H54 (cell line): ENCODE measurements at regions not wholly inside any gene's neighbourhood (a gene's known extent, or its start where the extent isn't known, plus 50 kb on each side); places are given as distances from the start of the nearest gene placed in this dataset.
A peak's percentile ranks its signal among the peaks of the same experiment; 100 is the strongest.
"Not testable (repeated sequence)": the region's sequence is repeated elsewhere in the genome, so short reads cannot be mapped to it uniquely, and the experiment has no call there.

Source experiments
- DNase-seq: peaks from one replicate; pipeline ENCODE4 v3.0.0; 2011; ENCODE audit warnings: low spot score, mixed read lengths; ENCODE audit not compliant: insufficient read length
- FAIRE-seq: peaks from 3 replicates; lab custom pipeline; 2011; peaks lifted over from hg19 to GRCh38; lab: Jason Lieb, UNC
- POLR2A ChIP-seq: IDR thresholded peaks from 2 replicates; pipeline ENCODE4 v1.6.1; 2011; ENCODE audit warnings: low read depth, mild to moderate bottlenecking, low read length

DNA sequence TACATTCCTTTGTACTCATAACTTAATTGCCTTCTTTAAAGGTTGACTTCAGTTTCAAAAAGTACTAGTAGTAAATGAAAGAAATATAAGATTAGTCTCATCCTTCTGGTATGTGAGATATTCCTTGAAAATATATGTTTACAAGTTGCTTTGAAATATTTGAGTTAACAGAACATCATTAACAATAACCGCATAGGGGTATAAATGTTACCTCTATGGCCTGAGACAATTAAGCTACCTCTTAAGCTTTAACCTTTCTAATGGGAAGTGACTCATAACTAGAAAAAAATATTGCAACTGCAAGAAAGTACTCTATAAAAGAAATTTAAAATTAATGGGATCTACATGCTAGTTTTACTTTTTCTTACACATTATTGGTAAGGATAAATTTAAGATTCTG, 399.0 kb downstream of the CDH10 start:
- FAIRE-seq (no peak), DNase-seq (no peak)
- TF ChIP-seq POLR2A, result no peak

DNA sequence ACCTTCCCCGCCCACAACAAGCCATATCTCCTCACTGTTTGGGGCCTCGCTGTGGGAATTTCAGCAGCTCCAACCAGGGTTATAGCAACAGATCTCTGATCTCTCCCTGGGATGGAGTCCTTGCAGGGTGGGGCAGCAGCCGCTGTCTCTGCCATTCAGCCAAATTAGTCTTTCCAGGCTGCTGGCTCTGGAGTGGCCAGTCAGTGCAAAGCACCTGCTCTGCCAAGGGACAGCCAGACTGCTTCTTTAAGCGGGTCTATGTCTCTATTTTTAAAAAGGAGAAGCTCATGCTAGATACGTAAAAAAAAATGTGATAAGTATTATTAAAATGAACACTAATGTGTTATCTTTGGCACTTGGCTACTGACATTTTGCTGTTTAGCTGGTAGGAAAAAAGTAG, 380.2 kb downstream of the CDH10 start:
- no peak for DNase-seq
- TF ChIP-seq POLR2A, result no peak
- no peak for FAIRE-seq

DNA sequence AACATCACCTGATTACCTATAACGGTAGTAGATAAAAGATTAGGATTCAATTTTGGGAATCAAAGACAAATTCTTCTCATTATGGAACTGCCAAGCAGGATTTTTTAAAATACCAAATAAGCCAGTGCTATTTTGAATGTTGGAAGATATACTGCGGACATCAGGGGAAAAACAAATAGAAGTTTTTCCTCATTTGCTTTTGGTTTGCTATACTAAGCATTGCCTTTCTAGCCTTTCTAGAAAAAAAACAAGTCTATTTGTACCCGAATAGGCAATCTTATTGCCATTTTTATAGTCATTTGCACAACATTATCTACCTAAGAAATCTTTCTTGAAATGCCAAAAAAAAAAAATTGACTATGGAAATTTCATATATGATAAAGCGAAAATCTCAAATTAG, 379.5 kb downstream of the CDH10 start:
- FAIRE-seq (no peak), DNase-seq (no peak)
- no peak for TF ChIP-seq POLR2A

- FAIRE-seq, result peak; percentile 30
- DNase-seq, result no peak
- no peak for TF ChIP-seq POLR2A
Measured at GRCh38 chr5:24268482-24269056, 376.2 kb downstream of the CDH10 start.

GRCh38 chr5:24271702-24272118, 373.1 kb downstream of the CDH10 start:
- FAIRE-seq, result peak; percentile 38
- DNase-seq, result not testable (repeated sequence)

GRCh38 chr5:24272741-24273140, 372.0 kb downstream of the CDH10 start:
- no peak for TF ChIP-seq POLR2A
- no peak for DNase-seq
- no peak for FAIRE-seq

GRCh38 chr5:24280215-24280614, 364.6 kb downstream of the CDH10 start:
- FAIRE-seq, result peak; percentile 52
- TF ChIP-seq POLR2A, result no peak
- no peak for DNase-seq

- TF ChIP-seq POLR2A, result no peak
- no peak for DNase-seq
- no peak for FAIRE-seq
Measured at GRCh38 chr5:24281818-24282217, 363.0 kb downstream of the CDH10 start.

DNA sequence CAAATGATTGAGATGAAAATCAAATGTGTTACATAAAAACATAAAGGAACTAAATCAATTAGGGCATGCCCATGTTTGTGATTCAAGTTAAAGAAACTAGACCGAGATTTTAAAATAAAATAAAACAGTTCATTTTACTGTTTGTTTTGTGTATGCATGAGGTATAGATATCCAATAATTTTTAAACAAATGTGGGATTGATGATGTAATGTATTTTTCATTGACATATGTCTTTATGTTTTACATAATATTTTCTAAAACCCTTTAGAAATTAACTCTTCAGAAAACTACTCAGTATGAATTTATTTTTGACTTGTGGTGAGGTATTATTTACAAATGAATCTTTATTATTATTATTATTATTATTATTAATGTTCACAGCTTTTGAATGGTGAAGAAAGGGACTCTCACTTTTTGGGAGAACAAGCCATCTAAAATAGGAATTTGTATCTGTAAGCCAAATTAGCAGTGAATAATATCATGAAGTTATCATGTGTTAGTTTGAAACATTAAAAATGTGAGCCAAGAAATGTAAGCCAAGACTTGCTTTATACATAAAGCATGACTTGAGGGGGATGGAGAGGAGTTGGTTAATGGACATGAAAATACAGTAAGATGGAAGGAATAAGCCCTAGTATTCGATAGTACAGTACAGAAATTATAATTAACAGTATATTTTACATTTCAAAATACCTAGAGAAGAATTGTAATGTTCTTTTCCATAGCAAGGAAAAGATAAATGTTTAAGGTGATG, 355.0 kb downstream of the CDH10 start:
- DNase-seq, result no peak
- no peak for FAIRE-seq
- TF ChIP-seq POLR2A, result no peak

DNA sequence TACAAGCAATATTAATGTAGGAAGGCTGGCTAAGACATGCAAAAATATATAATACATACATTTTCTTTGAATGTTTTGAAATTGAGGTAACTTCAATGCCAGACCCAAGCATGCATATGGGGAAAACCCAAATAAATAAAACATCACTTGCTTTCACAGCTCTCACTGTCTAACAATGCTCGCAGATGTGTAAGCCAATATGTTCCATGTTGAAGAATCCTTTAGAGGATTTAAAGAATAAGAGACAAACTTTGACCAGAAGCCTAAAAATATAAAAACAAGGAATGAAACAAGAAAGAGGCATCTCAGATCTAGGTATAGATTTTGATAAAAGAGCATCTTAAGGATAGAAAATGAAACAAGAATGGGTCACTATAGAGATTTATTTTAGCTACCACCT, 354.2 kb downstream of the CDH10 start:
- TF ChIP-seq POLR2A, result no peak
- FAIRE-seq (no peak), DNase-seq (no peak)

GRCh38 chr5:24291916-24292315, 352.9 kb downstream of the CDH10 start:
- FAIRE-seq (peak; percentile 15), DNase-seq (no peak)
- TF ChIP-seq POLR2A, result no peak

GRCh38 chr5:24294333-24294732, 350.4 kb downstream of the CDH10 start:
- no peak for TF ChIP-seq POLR2A
- FAIRE-seq (peak; percentile 15), DNase-seq (no peak)

- FAIRE-seq, result no peak
- TF ChIP-seq POLR2A, result no peak
Measured at GRCh38 chr5:24314106-24314505, 330.7 kb downstream of the CDH10 start.

GRCh38 chr5:24320643-24321042, 324.1 kb downstream of the CDH10 start:
- FAIRE-seq, result no peak
- TF ChIP-seq POLR2A, result no peak
- DNase-seq, result no peak

More at GRCh38 chr5:24314106-24314505, 330.7 kb downstream of the CDH10 start:
- DNase-seq, result no peak

GRCh38 chr5:24325306-24325832, 319.4 kb downstream of the CDH10 start:
- DNase-seq (no peak), FAIRE-seq (no peak)
- no peak for TF ChIP-seq POLR2A
